Lower leg skin (tissue), 3 donors: ENCODE measurements at regions not wholly inside any gene's neighbourhood (a gene's known extent, or its start where the extent isn't known, plus 50 kb on each side); places are given as distances from the start of the nearest gene placed in this dataset.

Experiments
- POLR2A ChIP-seq, 2 donors: fragments of 450-650 bp; IDR thresholded peaks; one replicate each; pipeline ENCODE4 v1.6.1; 2016 to 2017; ENCODE audit warnings: antibody characterized with exemption in 2 of 2, mild to moderate bottlenecking in 1 of 2, moderate library complexity in 1 of 2
- TF ChIP-seq, protein P1 (sequence below), 3 donors: fragments of 450-650 bp; IDR thresholded peaks; one replicate each; pipeline ENCODE4 v1.5.1; 2016; ENCODE audit warnings: antibody characterized with exemption in 3 of 3, mild to moderate bottlenecking in 3 of 3, moderate library complexity in 2 of 3

DNA sequence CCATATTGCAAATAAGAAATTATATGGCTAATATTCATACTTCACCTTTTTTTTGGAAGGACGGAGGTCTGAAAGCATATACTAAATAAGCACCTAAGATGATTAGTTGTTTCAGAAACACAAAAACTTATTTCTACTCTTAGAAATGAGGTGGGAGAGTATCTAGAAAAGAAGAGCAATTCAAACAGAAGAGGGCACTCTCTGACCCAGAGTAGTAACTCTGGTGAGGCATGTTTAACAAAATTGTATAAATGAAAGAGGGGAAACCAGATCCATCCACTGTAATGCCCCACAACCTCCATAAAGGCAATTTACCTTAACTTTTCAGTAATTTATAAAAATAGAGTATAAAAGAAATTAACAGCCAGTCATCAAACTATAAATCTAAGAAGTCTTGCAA lies 669.6 kb upstream of the VRK2 start:
- TF ChIP-seq, protein P1, sequence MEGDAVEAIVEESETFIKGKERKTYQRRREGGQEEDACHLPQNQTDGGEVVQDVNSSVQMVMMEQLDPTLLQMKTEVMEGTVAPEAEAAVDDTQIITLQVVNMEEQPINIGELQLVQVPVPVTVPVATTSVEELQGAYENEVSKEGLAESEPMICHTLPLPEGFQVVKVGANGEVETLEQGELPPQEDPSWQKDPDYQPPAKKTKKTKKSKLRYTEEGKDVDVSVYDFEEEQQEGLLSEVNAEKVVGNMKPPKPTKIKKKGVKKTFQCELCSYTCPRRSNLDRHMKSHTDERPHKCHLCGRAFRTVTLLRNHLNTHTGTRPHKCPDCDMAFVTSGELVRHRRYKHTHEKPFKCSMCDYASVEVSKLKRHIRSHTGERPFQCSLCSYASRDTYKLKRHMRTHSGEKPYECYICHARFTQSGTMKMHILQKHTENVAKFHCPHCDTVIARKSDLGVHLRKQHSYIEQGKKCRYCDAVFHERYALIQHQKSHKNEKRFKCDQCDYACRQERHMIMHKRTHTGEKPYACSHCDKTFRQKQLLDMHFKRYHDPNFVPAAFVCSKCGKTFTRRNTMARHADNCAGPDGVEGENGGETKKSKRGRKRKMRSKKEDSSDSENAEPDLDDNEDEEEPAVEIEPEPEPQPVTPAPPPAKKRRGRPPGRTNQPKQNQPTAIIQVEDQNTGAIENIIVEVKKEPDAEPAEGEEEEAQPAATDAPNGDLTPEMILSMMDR (IDR thresholded peaks at IDR 0.05): no peak
- no peak for TF ChIP-seq POLR2A (IDR thresholded peaks at IDR 0.05)
